Stimulated activated naive CD8-positive, alpha-beta T cell treated with anti-CD3 and anti-CD28 coated beads, Interleukin-15, Interleukin-2, amounts not matched to agents 100 U/mL and 50 U/mL, for 24 hours (primary cell): ENCODE measurements at regions not wholly inside any gene's neighbourhood (a gene's known extent, or its start where the extent isn't known, plus 50 kb on each side); places are given as distances from the start of the nearest gene placed in this dataset.

Source experiments
- ATAC-seq: fragments of 150-1000 bp; cut with Tn5 transposase; one replicate; pipeline ENCODE4 v1.10.0; 2021
- DNase-seq: peaks from one replicate; pipeline ENCODE4 v3.0.0; 2021

- DNase-seq (no peak), ATAC-seq (no peak)
Measured at GRCh38 chr16:51388516-51388951, 237.5 kb upstream of the SALL1 start.

DNA sequence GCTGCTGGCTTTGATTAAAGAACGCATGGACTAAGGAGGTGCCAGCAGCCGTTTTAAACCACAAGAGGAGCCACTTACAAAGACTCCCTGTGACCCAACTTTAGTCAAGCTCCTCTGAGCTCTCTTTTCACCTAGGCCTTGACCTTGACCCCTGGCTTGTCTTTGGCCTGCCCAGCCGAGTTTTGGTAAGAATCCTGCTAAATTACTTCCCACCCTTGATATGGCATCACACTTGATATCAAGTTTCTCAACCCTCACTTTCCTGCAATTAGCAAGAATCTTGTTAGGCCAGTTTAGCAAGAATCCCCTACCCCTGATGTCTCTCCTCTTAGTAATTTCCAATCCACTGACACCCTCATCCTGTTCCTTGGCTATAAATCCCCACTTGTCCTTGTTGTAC is 232.8 kb upstream of the SALL1 start:
- no peak for ATAC-seq
- no peak for DNase-seq

GRCh38 chr16:51382940-51383339 is 231.9 kb upstream of the SALL1 start:
- DNase-seq (no peak), ATAC-seq (no peak)

DNA sequence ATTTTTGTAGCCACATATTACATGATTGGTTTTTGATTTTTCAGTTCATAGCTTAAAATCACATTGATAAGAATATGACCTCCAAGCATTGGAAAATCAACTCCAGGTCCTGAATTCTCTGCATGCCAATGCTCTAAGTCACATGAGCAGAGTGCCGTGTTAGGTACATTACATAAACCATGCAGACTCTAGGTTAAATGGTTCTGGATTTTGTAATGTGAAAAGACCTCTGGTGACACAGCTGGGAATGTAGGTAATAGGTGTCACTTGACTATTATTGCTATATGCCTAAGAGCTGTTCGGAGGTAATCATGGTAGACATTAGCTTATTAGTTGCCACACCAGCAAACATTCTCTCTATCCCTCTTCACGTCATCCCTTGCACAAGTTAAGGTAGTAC is 231.1 kb upstream of the SALL1 start:
- DNase-seq (no peak), ATAC-seq (no peak)

DNA sequence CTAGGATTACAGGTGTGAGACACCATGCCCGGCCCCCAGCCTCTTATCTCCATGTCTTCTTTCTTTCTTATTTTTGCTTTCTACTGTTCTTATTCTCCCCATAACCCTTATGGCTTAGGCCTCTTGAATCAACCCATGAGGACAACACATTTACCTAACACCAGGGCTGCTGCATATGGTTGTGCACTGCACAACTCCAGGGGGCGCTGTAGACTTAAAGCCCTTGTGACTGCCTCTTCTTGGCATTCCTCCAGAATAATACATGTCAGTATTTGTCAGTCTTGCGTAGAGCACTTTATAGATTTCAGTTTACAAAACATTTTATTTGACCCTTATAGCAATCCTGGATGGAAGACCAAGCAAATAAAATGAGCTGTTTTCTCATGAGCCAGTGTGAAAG is 225.0 kb upstream of the SALL1 start:
- no peak for DNase-seq

GRCh38 chr16:51374790-51375189 is 223.7 kb upstream of the SALL1 start:
- DNase-seq (no peak), ATAC-seq (no peak)

More for the DNA sequence above, 225.0 kb upstream of the SALL1 start:
- ATAC-seq = no peak

DNA sequence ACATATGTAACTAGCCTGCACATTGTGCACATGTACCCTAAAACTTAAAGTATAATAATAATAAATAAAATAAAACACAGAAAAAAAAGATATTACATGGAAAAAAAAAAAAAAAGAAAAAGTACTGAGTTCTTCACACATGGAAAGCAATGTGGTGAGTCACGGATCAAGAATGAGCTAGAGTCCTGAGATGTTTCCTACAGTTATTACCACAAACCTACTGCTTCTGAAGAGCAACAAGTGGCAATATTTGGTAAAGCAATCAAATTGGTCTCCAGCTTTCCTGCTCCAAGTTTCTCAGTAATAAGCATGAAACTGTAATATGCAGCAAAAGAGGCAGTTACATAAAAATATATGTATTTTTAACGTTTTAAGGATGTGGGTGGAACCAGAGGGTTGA is 223.3 kb upstream of the SALL1 start:
- DNase-seq (no peak), ATAC-seq (no peak)

GRCh38 chr16:51365715-51366114 is 214.6 kb upstream of the SALL1 start:
- ATAC-seq = no peak
- DNase-seq = no peak

DNA sequence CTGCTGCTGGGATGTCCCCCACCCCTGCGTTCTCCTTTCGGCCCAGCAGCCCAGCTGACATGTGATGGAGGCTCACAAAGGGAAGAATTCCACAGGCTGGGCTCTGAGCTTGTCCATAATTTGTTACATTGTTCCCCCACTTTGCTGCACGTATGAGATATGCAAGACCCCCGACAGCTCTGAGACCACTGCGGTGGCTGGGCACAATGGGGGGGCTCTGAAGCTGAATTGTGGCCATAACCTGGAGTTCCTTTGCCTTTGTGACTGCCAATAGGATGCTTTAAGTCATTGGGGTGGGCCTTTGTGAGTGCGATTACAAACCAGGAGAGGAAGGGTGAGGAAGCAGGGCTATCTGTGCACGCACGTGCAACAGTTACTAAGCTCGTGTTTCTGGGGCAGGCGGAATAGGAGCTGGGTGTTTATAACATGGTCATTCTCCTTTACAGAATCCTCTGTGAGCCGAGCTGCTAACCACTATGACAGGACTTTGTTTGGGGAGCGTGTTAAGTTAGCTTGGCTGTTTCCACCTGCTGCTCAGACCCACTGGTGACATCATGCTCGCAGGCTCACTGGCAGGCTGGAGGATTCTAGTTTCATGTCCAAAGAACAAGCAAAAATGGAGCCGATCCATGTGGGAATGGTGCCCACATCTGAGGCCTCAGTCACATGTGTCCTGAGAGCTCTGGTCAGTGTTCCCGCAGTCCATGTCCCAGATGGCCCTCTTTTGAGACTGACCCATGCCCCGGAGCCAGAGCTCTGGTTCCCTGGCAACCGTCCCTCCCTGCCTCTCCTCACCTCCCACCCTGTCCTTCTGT is 208.3 kb upstream of the SALL1 start:
- ATAC-seq = no peak
- no peak for DNase-seq

DNA sequence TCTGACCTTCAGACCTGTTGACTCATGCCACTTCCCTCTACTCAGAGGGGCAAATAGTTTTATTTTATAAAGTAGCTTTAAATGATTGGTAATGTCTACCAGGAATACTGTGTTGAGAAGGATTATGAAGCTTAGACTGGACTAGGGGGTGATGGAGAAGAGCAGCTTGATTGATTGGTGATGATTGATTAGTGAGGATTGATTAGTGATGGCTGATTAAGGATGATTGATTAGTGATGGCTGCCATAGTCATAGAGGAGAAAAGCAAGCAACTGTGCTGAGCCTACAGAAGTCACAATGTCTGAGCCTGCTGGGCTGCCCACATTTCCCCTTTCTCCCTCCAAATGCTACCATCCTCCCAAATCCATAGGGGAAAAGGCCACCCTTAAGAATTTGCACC is 206.8 kb upstream of the SALL1 start:
- DNase-seq = no peak
- no peak for ATAC-seq

DNA sequence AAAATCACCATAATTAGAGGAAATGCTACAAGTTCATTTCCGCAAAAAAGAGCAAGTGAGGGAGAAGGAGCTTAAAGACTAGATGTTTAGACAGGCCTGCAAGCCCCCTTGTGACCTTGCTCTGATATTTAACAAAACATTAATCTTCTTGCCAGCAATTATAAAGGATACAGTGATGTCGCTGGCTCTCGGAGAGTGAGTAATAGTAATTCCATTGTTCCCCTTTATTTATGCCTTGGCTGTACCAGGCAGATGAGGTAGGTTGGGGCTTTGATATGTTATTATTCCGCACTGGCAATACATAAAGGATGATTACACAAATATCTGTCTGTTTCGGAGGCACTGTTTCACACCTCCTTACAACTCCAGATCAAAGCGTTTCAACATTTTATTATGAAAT is 204.8 kb upstream of the SALL1 start:
- DNase-seq (no peak), ATAC-seq (no peak)

DNA sequence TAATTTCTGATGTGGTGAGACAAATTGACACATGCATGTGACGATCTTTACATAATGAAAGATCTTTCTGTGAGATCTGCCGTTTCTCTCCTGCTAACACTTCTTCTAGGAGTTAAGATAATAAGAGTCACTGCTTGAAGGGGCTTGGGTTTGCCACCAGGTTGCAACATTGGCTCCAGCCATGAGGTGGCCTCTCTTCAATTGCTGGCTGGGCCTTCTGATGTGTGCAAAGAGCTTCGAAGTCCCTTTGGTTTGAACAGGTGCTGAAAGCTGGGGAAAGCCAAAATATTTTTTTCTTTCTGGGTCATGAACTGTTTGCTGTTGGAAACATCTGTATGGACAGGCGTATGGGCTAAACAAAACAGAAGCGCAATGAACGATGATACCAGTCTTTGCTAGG is 204.1 kb upstream of the SALL1 start:
- ATAC-seq = no peak

GRCh38 chr16:51353055-51353454 is 202.0 kb upstream of the SALL1 start:
- DNase-seq (no peak), ATAC-seq (no peak)

More for the DNA sequence above, 204.1 kb upstream of the SALL1 start:
- no peak for DNase-seq

DNA sequence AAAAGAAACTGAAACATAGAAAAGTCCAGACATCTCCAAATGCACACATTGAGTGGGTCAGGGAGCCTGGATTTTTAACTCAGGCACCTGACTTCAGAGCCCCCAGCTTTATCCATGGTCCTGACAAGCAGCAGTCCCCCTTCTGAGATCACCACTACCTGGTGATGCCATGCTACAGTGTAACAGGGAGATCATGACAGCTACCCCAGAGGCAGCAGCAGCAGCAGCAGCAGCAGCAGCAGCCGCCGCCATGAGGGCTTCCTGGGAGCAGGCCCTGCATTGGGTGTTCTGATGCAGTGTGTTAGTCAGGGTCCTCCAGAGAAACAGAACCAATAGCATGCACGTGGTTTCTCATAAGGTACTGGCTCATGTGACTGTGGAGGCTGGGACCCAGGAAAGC is 198.6 kb upstream of the SALL1 start:
- DNase-seq (no peak), ATAC-seq (no peak)

GRCh38 chr16:51343411-51343810 is 192.3 kb upstream of the SALL1 start:
- ATAC-seq (no peak), DNase-seq (no peak)

DNA sequence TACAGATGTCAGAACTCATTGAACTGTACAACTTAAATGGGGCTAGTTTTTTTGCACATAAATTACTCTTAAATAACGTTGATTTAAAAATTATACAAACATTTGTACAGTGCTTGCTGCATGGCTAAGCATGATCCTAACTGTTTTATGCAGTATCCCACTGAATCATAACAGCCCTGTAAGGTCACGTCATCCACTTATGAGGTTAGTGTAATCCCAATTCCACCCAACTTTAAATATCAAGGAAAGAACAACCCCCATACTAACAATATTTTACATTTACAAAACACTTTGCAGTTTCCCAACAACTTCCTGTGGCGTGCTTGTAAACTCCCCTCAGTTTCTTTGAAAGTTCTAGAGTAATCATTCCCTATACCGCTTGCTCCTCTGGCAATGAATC is 190.1 kb upstream of the SALL1 start:
- ATAC-seq = no peak
- no peak for DNase-seq

- DNase-seq (no peak), ATAC-seq (no peak)
Measured at GRCh38 chr16:51337662-51338061, 186.6 kb upstream of the SALL1 start.

- DNase-seq (no peak), ATAC-seq (no peak)
Measured at GRCh38 chr16:51328733-51329132, 177.7 kb upstream of the SALL1 start.

DNA sequence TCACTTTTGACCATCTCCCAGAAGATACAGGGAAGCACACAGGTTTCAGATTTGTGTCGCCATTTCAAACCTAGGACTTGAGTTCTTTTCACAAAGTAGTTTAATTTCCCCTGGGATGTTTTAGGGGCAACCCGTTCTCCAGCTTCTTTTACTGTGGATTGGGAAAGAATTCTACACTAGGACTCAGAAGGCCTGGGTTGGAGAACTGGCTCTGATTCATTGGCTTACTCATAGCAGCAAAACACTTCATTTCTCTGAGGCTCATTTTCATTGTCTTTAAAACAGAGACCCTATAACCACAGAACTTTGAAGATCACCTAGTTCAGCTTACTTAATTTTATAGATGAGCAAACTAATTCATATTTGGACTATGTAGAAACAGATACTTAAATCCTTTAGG is 175.9 kb upstream of the SALL1 start:
- ATAC-seq (no peak), DNase-seq (no peak)

DNA sequence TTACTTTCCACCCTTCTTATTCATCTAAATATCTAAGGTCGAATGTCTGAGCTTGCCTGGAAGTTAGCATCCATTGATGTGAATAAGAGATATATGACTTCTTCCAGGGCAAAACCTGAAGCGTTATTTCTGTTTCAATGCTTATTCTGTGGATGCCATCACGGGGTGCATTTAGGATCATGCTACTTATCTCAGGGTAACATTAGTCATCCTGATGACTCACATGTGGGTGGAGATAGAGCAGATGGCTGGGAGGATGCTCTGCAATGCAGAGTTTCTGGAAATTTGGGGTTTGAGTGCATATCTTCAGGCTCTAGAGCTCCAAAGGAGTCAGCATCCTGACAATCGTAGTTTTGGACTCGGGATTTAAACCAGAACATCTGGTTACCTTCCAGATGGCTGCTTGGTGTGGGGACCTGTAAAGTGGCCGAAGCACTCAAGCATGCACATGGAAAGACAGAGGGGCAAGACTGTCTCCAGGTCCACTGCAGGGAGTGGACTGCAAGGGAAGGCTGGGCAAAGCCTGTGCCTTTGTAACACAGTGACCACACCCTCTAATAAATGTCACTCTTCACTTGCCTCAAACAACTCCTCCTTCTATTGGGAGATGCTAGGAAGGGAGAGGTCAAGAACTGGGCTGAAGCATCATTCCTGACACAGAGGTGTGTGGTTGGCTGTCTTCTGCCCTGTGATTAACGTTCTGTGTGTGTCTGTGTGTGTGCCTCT is 175.2 kb upstream of the SALL1 start:
- no peak for DNase-seq

GRCh38 chr16:51321251-51321650 is 170.2 kb upstream of the SALL1 start:
- DNase-seq (no peak), ATAC-seq (no peak)

More for the DNA sequence above, 175.2 kb upstream of the SALL1 start:
- ATAC-seq = no peak

DNA sequence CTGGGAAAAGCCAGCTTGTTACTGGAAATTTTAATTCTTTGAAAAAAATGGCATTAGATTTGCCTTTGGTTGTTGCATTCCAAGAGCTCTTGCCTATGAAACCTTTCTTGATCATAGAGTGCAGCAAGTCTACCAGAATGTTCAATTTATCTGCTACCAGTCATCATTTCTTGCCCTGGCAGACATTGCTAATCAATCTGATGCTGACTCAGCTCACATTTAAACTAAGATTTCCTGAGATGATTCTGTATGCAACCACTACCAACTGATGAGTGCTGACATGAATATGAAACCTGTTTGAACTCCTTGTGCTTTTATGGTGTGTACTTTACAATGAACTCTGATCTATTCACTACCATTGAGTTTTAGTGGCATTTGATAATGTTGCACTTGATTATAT is 166.5 kb upstream of the SALL1 start:
- DNase-seq (no peak), ATAC-seq (no peak)

GRCh38 chr16:51313198-51313597 is 162.1 kb upstream of the SALL1 start:
- ATAC-seq (no peak), DNase-seq (no peak)
